Natural killer cell (primary cell): ENCODE measurements at regions not wholly inside any gene's neighbourhood (a gene's known extent, or its start where the extent isn't known, plus 50 kb on each side); places are given as distances from the start of the nearest gene placed in this dataset.
"Not testable (repeated sequence)": the region's sequence is repeated elsewhere in the genome, so short reads cannot be mapped to it uniquely, and the experiment has no call there.

Experiments
- ATAC-seq, 3 donors: fragments of 150-1000 bp in 2 of 3; fragments of 200-7000 bp in 1 of 3; cut with Tn5 transposase; 1 replicate in 1 of 3; 2 replicates in 2 of 3; pipeline ENCODE4 v1.10.0; 2021; ENCODE audit warnings: mild to moderate bottlenecking in 2 of 3, moderate library complexity in 2 of 3
- DNase-seq, 2 donors: peaks; one replicate each; pipeline versions ENCODE4 v3.0.0 to v3.0.0-alpha.2; 2013 to 2021; ENCODE audit warnings: mixed read lengths in 1 of 2
- H3K27ac ChIP-seq: one replicate; pipeline ENCODE4 v1.5.1; 2013; ENCODE audit warnings: mild to moderate bottlenecking, low read length
- H3K27me3 ChIP-seq: one replicate; pipeline ENCODE4 v1.6.1; 2013; ENCODE audit warnings: low read length; ENCODE audit not compliant: control insufficient read depth, insufficient read depth
- H3K36me3 ChIP-seq: one replicate; pipeline ENCODE4 v1.6.1; 2013; ENCODE audit warnings: low read length; ENCODE audit not compliant: control insufficient read depth, insufficient read depth
- H3K4me1 ChIP-seq: one replicate; pipeline ENCODE4 v1.6.1; 2013; ENCODE audit warnings: low read length; ENCODE audit not compliant: control insufficient read depth, insufficient read depth
- H3K4me3 ChIP-seq: one replicate; pipeline ENCODE4 v1.5.1; 2013; ENCODE audit warnings: low read length
- H3K9me3 ChIP-seq: one replicate; pipeline ENCODE4 v1.6.1; 2013; ENCODE audit warnings: low read length; ENCODE audit not compliant: control insufficient read depth, insufficient read depth
- H3K27ac Mint-ChIP-seq, 2 donors: one replicate each; pipeline ENCODE4 v1.8.0; 2022; ENCODE audit warnings: mild to moderate bottlenecking in 2 of 2, mixed read lengths in 2 of 2, moderate library complexity in 1 of 2
- H3K27me3 Mint-ChIP-seq, 2 donors: one replicate each; pipeline ENCODE4 v1.8.0; 2022; ENCODE audit warnings: low read depth in 2 of 2, mixed read lengths in 2 of 2
- H3K36me3 Mint-ChIP-seq: one replicate; pipeline ENCODE4 v1.8.0; 2022; ENCODE audit warnings: mixed read lengths
- H3K4me1 Mint-ChIP-seq, 2 donors: one replicate each; pipeline ENCODE4 v1.8.0; 2022; ENCODE audit warnings: mixed read lengths in 2 of 2
- H3K4me3 Mint-ChIP-seq: one replicate; pipeline ENCODE4 v1.8.0; 2022; ENCODE audit warnings: mild to moderate bottlenecking, moderate library complexity, mixed read lengths
- H3K9me3 Mint-ChIP-seq, 2 donors: one replicate each; pipeline ENCODE4 v1.8.0; 2022; ENCODE audit warnings: mixed read lengths in 2 of 2
- WGBS: methylation state at CpG from one replicate; pipeline ENCODE4 v1.1.7; 2013; ENCODE audit warnings: missing lambda C conversion rate; ENCODE audit not compliant: insufficient coverage; 5-methylcytosine and 5-hydroxymethylcytosine counted together
- intact Hi-C: fragments of 100-400 bp; cut with micrococcal nuclease; formaldehyde crosslinking; loops from one replicate; pipeline ENCODE4 v1.14.2; 2022
- TF ChIP-seq, protein P1 (sequence below): fragments of 200-600 bp; IDR thresholded peaks from one replicate; pipeline ENCODE4 v1.8.0; 2022; ENCODE audit warnings: antibody characterized with exemption

DNA sequence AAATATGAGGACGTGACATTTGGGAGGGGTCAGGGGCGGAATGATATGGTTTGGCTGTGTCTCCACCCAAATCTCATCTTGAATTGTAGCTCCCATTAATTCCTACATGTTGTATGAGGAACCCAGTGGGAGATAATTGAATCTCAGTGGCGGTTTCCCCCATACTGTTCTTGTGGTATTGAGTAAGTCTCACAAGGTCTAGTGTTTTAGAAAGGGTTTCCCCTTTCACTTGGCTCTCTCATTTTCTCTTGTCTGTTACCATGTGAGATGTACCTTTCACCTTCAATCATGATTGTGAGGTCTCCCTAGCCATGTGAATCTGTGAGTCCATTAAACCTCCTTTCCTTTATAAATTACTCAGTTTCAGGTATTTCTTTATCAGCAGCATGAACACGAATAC is 663.6 kb upstream of the CHRM3 start:
- H3K27me3 Mint-ChIP-seq: no peaks in the 10 kb centered on the region
- Histone ChIP-seq H3K27me3 (no peaks in the 10 kb centered on the region), H3K27ac (no peak overlapping the region), H3K36me3 (no peaks in the 10 kb centered on the region), H3K9me3 (peaks cover 5% of the 10 kb centered on the region), H3K4me1 (no peaks in the 10 kb centered on the region), H3K4me3 (no peak overlapping the region)
- WGBS: 77% methylated on average over 4 of the region's 4 CpGs
- H3K4me3 Mint-ChIP-seq: no peak overlapping the region
- no peak for ATAC-seq
- H3K36me3 Mint-ChIP-seq: peaks cover 14% of the 10 kb centered on the region
- no peaks in the 10 kb centered on the region for H3K4me1 Mint-ChIP-seq
- peaks cover 9 to 16% of the 10 kb centered on the region in 2 donors for H3K9me3 Mint-ChIP-seq
- intact Hi-C loops: no loop called here
- H3K27ac Mint-ChIP-seq: no peak overlapping the region
- TF ChIP-seq, protein P1, sequence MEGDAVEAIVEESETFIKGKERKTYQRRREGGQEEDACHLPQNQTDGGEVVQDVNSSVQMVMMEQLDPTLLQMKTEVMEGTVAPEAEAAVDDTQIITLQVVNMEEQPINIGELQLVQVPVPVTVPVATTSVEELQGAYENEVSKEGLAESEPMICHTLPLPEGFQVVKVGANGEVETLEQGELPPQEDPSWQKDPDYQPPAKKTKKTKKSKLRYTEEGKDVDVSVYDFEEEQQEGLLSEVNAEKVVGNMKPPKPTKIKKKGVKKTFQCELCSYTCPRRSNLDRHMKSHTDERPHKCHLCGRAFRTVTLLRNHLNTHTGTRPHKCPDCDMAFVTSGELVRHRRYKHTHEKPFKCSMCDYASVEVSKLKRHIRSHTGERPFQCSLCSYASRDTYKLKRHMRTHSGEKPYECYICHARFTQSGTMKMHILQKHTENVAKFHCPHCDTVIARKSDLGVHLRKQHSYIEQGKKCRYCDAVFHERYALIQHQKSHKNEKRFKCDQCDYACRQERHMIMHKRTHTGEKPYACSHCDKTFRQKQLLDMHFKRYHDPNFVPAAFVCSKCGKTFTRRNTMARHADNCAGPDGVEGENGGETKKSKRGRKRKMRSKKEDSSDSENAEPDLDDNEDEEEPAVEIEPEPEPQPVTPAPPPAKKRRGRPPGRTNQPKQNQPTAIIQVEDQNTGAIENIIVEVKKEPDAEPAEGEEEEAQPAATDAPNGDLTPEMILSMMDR: no peak
- no peak for DNase-seq

DNA sequence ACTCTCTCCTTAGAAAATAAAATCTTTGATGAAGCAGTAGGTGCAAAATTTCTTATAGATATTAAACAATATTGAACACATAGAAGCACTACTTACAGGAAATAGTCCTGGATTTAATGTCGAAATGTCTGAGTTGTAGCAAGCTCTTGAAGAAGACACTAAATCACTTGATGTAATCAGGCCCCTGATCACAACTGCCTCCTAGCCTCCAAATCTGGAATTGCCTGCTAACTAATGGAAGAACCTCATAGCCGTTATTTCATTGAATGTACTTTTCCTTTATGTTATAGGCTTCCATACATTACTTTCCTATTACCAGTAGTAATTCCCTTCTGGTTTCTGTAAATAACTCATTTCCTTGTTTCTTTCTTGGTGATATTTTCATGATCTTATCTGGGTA is 675.7 kb upstream of the CHRM3 start:
- Mint-ChIP-seq H3K27ac (no peak overlapping the region), H3K4me3 (no peak overlapping the region), H3K4me1 (no peaks in the 10 kb centered on the region), H3K9me3 (peaks cover 10 to 12% of the 10 kb centered on the region in 2 donors), H3K36me3 (peaks cover 7% of the 10 kb centered on the region), H3K27me3 (no peaks in the 10 kb centered on the region)
- TF ChIP-seq, protein P1: no peak
- H3K9me3 ChIP-seq: no peaks in the 10 kb centered on the region
- DNase-seq (no peak), ATAC-seq (no peak)
- H3K4me3 ChIP-seq: no peak overlapping the region
- WGBS: 69% methylated on average over 2 of the region's 2 CpGs
- intact Hi-C loops: no loop called here
- H3K36me3 ChIP-seq: no peaks in the 10 kb centered on the region
- H3K27ac ChIP-seq: no peak overlapping the region
- no peaks in the 10 kb centered on the region for H3K27me3 ChIP-seq
- no peaks in the 10 kb centered on the region for H3K4me1 ChIP-seq

DNA sequence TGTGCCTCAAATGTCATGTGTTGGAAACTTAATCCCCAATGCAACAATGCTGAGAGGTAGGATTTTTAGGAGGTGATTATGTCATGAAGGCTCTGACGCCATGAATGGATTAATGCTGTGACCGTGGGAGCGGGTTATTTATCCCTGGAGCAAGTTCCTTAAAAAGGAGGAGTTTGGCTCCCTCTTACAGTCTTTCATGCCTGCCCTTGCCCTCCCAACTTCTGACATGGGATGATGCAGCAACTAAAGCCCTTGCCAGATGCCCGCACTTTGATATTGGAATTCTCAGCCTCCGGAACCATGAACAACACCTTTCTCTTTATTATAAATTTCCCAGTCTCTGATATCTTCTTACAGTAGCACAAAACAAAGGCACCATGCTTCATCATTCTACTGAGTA is 685.3 kb upstream of the CHRM3 start:
- intact Hi-C loops: no loop called here
- Histone ChIP-seq H3K27me3 (no peaks in the 10 kb centered on the region), H3K4me1 (no peaks in the 10 kb centered on the region), H3K9me3 (peaks cover 3% of the 10 kb centered on the region), H3K4me3 (no peak overlapping the region), H3K27ac (no peak overlapping the region), H3K36me3 (no peaks in the 10 kb centered on the region)
- Mint-ChIP-seq H3K27me3 (no peaks in the 10 kb centered on the region), H3K27ac (no peak overlapping the region), H3K36me3 (no peaks in the 10 kb centered on the region), H3K4me3 (no peak overlapping the region), H3K9me3 (peaks cover 16% of the 10 kb centered on the region in 2 donors), H3K4me1 (no peaks in the 10 kb centered on the region)
- ATAC-seq (no peak), DNase-seq (no peak)
- TF ChIP-seq, protein P1: no peak
- 97% methylated on average over 5 of the region's 5 CpGs for WGBS

DNA sequence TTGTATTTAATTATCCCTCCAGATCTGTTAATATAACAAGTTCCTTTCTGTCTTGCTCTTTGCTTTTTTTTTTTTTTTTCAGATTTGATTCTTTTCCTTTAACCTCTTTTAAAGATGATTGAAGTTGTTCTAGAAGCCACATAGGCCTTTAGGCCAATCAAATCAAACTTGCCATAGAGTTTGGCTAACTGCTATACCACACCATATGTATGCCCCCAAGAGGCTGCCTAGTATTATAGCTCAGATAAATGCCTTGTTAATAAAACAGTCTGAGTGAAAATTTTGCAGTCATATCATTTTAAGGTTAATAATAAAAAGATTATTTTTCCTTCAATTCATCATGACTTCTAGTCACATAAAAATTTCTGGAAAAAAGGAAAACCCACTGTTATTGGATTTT is 696.0 kb upstream of the CHRM3 start:
- Mint-ChIP-seq H3K9me3 (peaks cover 7 to 29% of the 10 kb centered on the region in 2 donors), H3K27me3 (no peaks in the 10 kb centered on the region), H3K27ac (no peak overlapping the region), H3K4me3 (no peak overlapping the region), H3K4me1 (no peaks in the 10 kb centered on the region), H3K36me3 (no peaks in the 10 kb centered on the region)
- no peaks in the 10 kb centered on the region for H3K36me3 ChIP-seq
- H3K27ac ChIP-seq: no peak overlapping the region
- ATAC-seq (no peak), DNase-seq (no peak)
- H3K27me3 ChIP-seq: no peaks in the 10 kb centered on the region
- no peaks in the 10 kb centered on the region for H3K9me3 ChIP-seq
- no peaks in the 10 kb centered on the region for H3K4me1 ChIP-seq
- intact Hi-C loops: no loop called here
- H3K4me3 ChIP-seq: no peak overlapping the region
- TF ChIP-seq, protein P1: no peak

DNA sequence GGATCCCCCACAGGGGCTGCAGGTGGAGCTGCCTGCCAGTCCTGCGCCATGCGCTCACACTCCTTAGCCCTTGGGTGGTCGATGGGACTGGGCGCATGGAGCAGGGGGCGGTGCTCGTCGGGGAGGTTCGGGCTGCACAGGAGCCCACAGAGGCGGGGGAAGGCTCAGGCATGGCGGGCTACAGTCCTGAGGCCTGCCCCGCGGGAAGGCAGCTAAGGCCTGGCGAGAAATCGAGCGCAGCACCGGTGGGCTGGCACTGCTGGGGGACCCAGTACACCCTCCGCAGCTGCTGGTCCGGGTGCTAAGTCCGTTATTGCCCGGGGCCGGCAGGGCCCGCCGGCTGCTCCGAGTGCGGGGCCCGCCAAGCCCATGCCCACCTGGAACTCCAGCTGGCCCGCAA is 701.8 kb upstream of the CHRM3 start:
- DNase-seq, ATAC-seq, H3K27ac ChIP-seq, intact Hi-C loops, H3K27me3 Mint-ChIP-seq, H3K36me3 ChIP-seq, H3K27me3 ChIP-seq, H3K4me3 ChIP-seq, H3K4me1 Mint-ChIP-seq, H3K4me1 ChIP-seq, H3K27ac Mint-ChIP-seq, H3K4me3 Mint-ChIP-seq, H3K9me3 ChIP-seq: not testable (repeated sequence)
- WGBS: 95% methylated on average over 27 of the region's 27 CpGs
- Mint-ChIP-seq H3K9me3 (peaks cover 11 to 31% of the 10 kb centered on the region in 2 donors), H3K36me3 (peaks cover 17% of the 10 kb centered on the region)
